ENCODE measurements at regions not wholly inside any gene's neighbourhood (a gene's known extent, or its start where the extent isn't known, plus 50 kb on each side); places are given as distances from the start of the nearest gene placed in this dataset.

GRCh38 chr2:76307495-76307894 lies 596.8 kb upstream of the GCFC2 start:
- TF ChIP-seq, protein P1, sequence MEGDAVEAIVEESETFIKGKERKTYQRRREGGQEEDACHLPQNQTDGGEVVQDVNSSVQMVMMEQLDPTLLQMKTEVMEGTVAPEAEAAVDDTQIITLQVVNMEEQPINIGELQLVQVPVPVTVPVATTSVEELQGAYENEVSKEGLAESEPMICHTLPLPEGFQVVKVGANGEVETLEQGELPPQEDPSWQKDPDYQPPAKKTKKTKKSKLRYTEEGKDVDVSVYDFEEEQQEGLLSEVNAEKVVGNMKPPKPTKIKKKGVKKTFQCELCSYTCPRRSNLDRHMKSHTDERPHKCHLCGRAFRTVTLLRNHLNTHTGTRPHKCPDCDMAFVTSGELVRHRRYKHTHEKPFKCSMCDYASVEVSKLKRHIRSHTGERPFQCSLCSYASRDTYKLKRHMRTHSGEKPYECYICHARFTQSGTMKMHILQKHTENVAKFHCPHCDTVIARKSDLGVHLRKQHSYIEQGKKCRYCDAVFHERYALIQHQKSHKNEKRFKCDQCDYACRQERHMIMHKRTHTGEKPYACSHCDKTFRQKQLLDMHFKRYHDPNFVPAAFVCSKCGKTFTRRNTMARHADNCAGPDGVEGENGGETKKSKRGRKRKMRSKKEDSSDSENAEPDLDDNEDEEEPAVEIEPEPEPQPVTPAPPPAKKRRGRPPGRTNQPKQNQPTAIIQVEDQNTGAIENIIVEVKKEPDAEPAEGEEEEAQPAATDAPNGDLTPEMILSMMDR (IDR thresholded peaks at IDR 0.05), result no peak

DNA sequence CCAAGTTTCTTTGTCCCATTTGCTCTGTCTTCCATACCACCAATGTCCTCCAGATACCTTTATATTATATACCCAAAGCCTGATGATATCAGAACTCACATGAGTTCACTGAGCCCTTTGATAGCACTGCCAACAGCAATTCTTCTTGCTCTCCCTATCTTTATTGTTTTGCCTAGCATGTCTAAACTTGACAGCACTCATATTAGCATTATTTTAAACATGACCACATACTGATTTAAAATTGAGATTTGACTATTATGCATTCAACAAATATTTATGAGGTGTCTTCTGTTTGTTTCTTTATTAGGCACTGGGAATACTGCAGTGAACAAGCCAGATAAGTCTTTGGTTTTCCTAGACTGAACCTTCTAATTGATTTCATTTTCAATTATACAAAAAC lies 587.3 kb upstream of the GCFC2 start:
- TF ChIP-seq, protein P1 (IDR thresholded peaks at IDR 0.05), result no peak

DNA sequence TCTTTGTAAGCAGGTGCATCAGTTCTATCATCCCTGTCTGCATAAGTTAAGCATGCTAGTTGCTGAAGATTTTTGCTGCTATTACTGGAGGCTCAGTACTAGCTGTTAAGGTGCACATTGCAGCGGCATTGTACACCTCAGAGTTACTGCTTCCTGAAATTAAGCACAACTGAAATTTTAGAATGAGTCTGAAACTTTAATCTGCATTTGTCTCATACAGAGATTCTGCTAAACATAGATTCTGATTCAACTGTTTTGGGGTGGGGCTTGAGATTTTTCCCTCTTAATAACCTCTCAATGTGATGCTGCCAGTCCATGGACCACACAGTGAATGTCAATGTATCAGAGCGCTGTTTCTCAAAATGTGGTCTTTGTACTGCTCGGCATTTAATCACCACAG lies 585.7 kb upstream of the GCFC2 start:
- TF ChIP-seq, protein P1 (IDR thresholded peaks at IDR 0.05), result no peak

DNA sequence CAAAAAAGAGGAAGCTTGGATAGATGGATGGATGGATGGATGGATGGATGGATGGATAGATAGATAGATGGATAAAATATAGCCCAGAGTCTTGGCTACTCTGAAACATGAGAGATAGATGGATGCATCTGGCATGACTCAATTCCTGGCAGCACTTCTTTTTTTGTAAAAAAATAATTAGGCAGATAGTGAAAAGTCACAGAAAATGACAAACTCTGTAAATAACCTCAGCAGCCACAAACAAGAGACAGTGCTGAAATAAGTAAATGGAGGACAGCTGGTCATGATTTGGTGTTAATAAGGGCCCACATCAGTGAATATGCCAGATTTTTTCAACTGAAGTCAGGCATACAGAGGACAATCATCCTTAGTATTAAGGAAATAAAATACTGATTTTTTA lies 585.0 kb upstream of the GCFC2 start:
- TF ChIP-seq, protein P1 (IDR thresholded peaks at IDR 0.05), result no peak

- TF ChIP-seq, protein P1 (IDR thresholded peaks at IDR 0.05), result no peak
These were observed 577.9 kb upstream of the GCFC2 start for GRCh38 chr2:76288598-76288997.

- TF ChIP-seq, protein P1 (IDR thresholded peaks at IDR 0.05), result no peak
These were observed 577.4 kb upstream of the GCFC2 start for GRCh38 chr2:76288146-76288545.

GRCh38 chr2:76283350-76283749 lies 572.6 kb upstream of the GCFC2 start:
- TF ChIP-seq, protein P1 (IDR thresholded peaks at IDR 0.05), result no peak

DNA sequence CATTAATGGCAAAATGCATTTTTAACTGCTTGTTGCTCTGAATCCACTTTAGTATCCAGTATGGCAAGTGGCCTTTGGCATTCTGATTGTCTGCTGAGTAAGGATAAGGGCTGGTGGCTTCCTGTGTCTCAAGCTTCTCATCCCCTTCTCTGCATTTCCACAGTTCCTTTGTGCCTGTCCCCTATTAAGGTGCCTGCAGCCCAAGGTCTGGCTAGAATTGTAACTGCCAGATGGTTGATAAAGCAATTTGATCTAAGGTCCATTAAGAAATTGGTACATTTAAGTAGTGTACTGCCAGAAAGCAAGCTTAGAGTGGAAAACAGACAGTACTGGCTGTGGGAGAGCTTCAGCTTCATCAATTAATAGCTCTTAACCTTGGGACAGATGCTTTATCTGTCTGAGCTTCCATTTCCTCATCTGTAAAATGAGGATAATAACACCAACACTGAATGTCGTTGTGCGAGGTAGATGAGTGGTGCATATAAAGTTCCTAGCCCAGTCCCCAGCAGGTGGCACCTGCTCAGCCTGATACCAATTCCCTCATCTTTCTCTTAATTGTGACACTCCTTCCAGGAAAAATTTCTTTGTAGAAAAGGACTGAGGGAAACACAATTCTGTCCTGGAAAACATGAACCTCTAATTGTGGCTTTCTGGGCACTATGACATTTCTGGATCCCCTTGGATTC lies 570.6 kb upstream of the GCFC2 start:
- TF ChIP-seq, protein P1 (IDR thresholded peaks at IDR 0.05), result no peak; the same call in 1 of the 2 replicates
